Neural cell (in vitro differentiated cells): ENCODE measurements at regions not wholly inside any gene's neighbourhood (a gene's known extent, or its start where the extent isn't known, plus 50 kb on each side); places are given as distances from the start of the nearest gene placed in this dataset.

Experiments
- H2AFZ ChIP-seq: fragments of 200-600, 300-800 bp; sonication (generic), shearing (Covaris generic); 2 replicates; pipeline ENCODE4 v1.6.0; 2014; ENCODE audit warnings: low read depth, mild to moderate bottlenecking, antibody characterized with exemption, low read length, moderate library complexity
- H3F3A ChIP-seq: fragments of 200-600 bp; shearing (Covaris generic); 2 replicates; pipeline ENCODE4 v1.6.1; 2016; ENCODE audit warnings: mild to moderate bottlenecking, moderate library complexity, mixed read lengths, antibody characterized with exemption, low read length; ENCODE audit not compliant: insufficient read depth, poor library complexity, severe bottlenecking
- H3K27ac ChIP-seq: fragments of 200-600, 300-800 bp; sonication (generic), shearing (Covaris generic); 2 replicates; pipeline ENCODE4 v1.5.1; 2014; ENCODE audit warnings: mild to moderate bottlenecking, low read length, moderate library complexity
- H3K27me3 ChIP-seq: fragments of 300-800, 200-600 bp; sonication (generic), shearing (Covaris generic); 2 replicates; pipeline ENCODE4 v1.6.0; 2014; ENCODE audit warnings: mild to moderate bottlenecking, low read depth, low read length, moderate library complexity; ENCODE audit not compliant: insufficient read depth
- H3K36me3 ChIP-seq: fragments of 300-800, 200-600 bp; sonication (generic), shearing (Covaris generic); 2 replicates; pipeline ENCODE4 v1.5.1; 2014; ENCODE audit warnings: mild to moderate bottlenecking, antibody characterized with exemption, low read length, moderate library complexity; ENCODE audit not compliant: insufficient read depth
- H3K4me2 ChIP-seq: fragments of 300-800, 200-600 bp; sonication (generic), shearing (Covaris generic); 2 replicates; pipeline ENCODE4 v1.6.0; 2014; ENCODE audit warnings: mild to moderate bottlenecking, low read length
- H3K4me3 ChIP-seq: fragments of 300-800, 200-600 bp; sonication (generic), shearing (Covaris generic); 2 replicates; pipeline ENCODE4 v1.5.1; 2014; ENCODE audit warnings: mild to moderate bottlenecking, low read length, moderate library complexity
- H3K79me2 ChIP-seq: fragments of 200-600 bp; shearing (Covaris generic); replicated peaks from 2 replicates; pipeline ENCODE4 v1.6.0; 2014; ENCODE audit warnings: mild to moderate bottlenecking, low read length, moderate library complexity; ENCODE audit not compliant: insufficient read depth
- H3K9ac ChIP-seq: fragments of 300-800, 200-600 bp; sonication (generic), shearing (Covaris generic); 2 replicates; pipeline ENCODE4 v1.6.1; 2016; ENCODE audit warnings: mild to moderate bottlenecking, low read length, mixed read lengths
- H3K9me2 ChIP-seq: fragments of 200-600 bp; shearing (Covaris generic); 2 replicates; pipeline ENCODE4 v1.6.1; 2016; ENCODE audit warnings: mild to moderate bottlenecking, low read length, mixed read lengths; ENCODE audit not compliant: insufficient read depth
- H3K9me3 ChIP-seq: fragments of 200-600, 300-800 bp; sonication (generic), shearing (Covaris generic); 2 replicates; pipeline ENCODE4 v1.6.1; 2016; ENCODE audit warnings: mild to moderate bottlenecking, mixed run types, low read length, moderate library complexity, mixed read lengths
- H4K20me1 ChIP-seq: fragments of 200-600 bp; shearing (Covaris generic); 2 replicates; pipeline ENCODE4 v1.6.1; 2016; ENCODE audit warnings: mild to moderate bottlenecking, mixed run types; ENCODE audit not compliant: insufficient read depth
- EP300 ChIP-seq: fragments of 450-650 bp; conservative IDR thresholded peaks from 2 replicates; pipeline ENCODE4 v1.6.1; 2014; ENCODE audit warnings: antibody characterized with exemption, mild to moderate bottlenecking, moderate library complexity; ENCODE audit not compliant: poor library complexity, severe bottlenecking
- EZH2 ChIP-seq: fragments of 200-600, 300-800 bp; shearing (Covaris generic), sonication (generic); IDR thresholded peaks from 2 replicates; pipeline ENCODE4 v1.6.1; 2014; ENCODE audit warnings: antibody characterized with exemption, low read length, borderline replicate concordance, mild to moderate bottlenecking; ENCODE audit not compliant: insufficient read depth, poor library complexity, severe bottlenecking
- MXI1 ChIP-seq: fragments of 450-650 bp; conservative IDR thresholded peaks from 2 replicates; pipeline ENCODE4 v1.6.1; 2014; ENCODE audit warnings: antibody characterized with exemption, mild to moderate bottlenecking; ENCODE audit not compliant: poor library complexity, severe bottlenecking
- POLR2AphosphoS5 ChIP-seq: IDR thresholded peaks from 2 replicates; pipeline ENCODE4 v1.6.1; 2012
- RAD21 ChIP-seq: fragments of 450-650 bp; conservative IDR thresholded peaks from 2 replicates; pipeline ENCODE4 v1.6.1; 2014; ENCODE audit warnings: antibody characterized with exemption, mild to moderate bottlenecking, moderate library complexity
- SMC3 ChIP-seq: fragments of 450-650 bp; conservative IDR thresholded peaks from 2 replicates; pipeline ENCODE4 v1.6.1; 2014; ENCODE audit warnings: antibody characterized with exemption, mild to moderate bottlenecking, moderate library complexity; ENCODE audit not compliant: poor library complexity
- TAF1 ChIP-seq: IDR thresholded peaks from 2 replicates; pipeline ENCODE4 v1.6.1; 2012; ENCODE audit warnings: low read depth
- TF ChIP-seq, protein P1 (sequence below): fragments of 450-650 bp; IDR thresholded peaks from 2 replicates; pipeline ENCODE4 v1.5.1; 2014; ENCODE audit warnings: antibody characterized with exemption, mild to moderate bottlenecking, moderate library complexity; ENCODE audit not compliant: poor library complexity, severe bottlenecking
- TF ChIP-seq, protein P2 (sequence below): IDR thresholded peaks from 2 replicates; pipeline ENCODE4 v1.6.1; 2012; ENCODE audit warnings: borderline replicate concordance

DNA sequence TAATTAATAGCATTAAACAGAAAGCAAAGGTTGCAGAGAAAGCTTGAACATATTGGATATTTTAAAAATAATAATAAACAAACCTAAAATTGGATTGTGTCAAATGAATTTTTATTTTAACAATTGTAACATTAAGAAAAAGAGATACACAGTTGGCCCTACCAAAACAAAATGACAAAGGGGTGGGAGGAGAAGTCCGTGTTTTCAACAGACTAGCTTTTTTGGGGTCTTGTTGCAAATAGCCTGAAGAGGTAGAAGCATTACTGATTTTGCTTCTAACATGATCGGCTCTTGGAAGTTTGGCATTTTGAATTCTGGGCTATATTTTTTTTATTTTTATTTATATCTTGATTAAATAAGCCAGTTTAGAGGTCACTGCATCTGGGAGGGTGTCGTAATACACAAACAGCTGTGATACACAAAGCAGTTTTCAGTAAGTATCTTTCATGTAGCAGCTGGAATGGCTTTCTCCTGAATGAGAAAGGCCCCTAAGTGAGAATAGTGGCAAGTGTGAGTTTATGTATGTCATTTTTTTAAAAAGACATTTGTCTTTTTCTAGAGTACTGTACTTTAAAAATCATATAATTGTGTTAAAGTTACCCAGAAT, 85.5 kb upstream of the ZNF217 start:
- peak overlapping the region; percentile 2 for H3K4me2 ChIP-seq
- no peaks in the 10 kb centered on the region for H3K27me3 ChIP-seq
- H3K79me2 ChIP-seq: no peaks in the 10 kb centered on the region
- no peak overlapping the region for H2AFZ ChIP-seq
- H3K9me2 ChIP-seq: no peaks in the 10 kb centered on the region
- H3F3A ChIP-seq: no peaks in the 10 kb centered on the region
- H4K20me1 ChIP-seq: no peaks in the 10 kb centered on the region
- no peak overlapping the region for H3K27ac ChIP-seq
- no peaks in the 10 kb centered on the region for H3K36me3 ChIP-seq
- no peak overlapping the region for H3K9ac ChIP-seq
- TF ChIP-seq EZH2 (no peak), SMC3 (no peak), TAF1 (no peak), POLR2AphosphoS5 (no peak), RAD21 (no peak), EP300 (no peak), MXI1 (no peak)
- TF ChIP-seq, protein P1, sequence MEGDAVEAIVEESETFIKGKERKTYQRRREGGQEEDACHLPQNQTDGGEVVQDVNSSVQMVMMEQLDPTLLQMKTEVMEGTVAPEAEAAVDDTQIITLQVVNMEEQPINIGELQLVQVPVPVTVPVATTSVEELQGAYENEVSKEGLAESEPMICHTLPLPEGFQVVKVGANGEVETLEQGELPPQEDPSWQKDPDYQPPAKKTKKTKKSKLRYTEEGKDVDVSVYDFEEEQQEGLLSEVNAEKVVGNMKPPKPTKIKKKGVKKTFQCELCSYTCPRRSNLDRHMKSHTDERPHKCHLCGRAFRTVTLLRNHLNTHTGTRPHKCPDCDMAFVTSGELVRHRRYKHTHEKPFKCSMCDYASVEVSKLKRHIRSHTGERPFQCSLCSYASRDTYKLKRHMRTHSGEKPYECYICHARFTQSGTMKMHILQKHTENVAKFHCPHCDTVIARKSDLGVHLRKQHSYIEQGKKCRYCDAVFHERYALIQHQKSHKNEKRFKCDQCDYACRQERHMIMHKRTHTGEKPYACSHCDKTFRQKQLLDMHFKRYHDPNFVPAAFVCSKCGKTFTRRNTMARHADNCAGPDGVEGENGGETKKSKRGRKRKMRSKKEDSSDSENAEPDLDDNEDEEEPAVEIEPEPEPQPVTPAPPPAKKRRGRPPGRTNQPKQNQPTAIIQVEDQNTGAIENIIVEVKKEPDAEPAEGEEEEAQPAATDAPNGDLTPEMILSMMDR: no peak
- TF ChIP-seq, protein P2, sequence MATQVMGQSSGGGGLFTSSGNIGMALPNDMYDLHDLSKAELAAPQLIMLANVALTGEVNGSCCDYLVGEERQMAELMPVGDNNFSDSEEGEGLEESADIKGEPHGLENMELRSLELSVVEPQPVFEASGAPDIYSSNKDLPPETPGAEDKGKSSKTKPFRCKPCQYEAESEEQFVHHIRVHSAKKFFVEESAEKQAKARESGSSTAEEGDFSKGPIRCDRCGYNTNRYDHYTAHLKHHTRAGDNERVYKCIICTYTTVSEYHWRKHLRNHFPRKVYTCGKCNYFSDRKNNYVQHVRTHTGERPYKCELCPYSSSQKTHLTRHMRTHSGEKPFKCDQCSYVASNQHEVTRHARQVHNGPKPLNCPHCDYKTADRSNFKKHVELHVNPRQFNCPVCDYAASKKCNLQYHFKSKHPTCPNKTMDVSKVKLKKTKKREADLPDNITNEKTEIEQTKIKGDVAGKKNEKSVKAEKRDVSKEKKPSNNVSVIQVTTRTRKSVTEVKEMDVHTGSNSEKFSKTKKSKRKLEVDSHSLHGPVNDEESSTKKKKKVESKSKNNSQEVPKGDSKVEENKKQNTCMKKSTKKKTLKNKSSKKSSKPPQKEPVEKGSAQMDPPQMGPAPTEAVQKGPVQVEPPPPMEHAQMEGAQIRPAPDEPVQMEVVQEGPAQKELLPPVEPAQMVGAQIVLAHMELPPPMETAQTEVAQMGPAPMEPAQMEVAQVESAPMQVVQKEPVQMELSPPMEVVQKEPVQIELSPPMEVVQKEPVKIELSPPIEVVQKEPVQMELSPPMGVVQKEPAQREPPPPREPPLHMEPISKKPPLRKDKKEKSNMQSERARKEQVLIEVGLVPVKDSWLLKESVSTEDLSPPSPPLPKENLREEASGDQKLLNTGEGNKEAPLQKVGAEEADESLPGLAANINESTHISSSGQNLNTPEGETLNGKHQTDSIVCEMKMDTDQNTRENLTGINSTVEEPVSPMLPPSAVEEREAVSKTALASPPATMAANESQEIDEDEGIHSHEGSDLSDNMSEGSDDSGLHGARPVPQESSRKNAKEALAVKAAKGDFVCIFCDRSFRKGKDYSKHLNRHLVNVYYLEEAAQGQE: no peak
- no peak overlapping the region for H3K4me3 ChIP-seq
- no peaks in the 10 kb centered on the region for H3K9me3 ChIP-seq

DNA sequence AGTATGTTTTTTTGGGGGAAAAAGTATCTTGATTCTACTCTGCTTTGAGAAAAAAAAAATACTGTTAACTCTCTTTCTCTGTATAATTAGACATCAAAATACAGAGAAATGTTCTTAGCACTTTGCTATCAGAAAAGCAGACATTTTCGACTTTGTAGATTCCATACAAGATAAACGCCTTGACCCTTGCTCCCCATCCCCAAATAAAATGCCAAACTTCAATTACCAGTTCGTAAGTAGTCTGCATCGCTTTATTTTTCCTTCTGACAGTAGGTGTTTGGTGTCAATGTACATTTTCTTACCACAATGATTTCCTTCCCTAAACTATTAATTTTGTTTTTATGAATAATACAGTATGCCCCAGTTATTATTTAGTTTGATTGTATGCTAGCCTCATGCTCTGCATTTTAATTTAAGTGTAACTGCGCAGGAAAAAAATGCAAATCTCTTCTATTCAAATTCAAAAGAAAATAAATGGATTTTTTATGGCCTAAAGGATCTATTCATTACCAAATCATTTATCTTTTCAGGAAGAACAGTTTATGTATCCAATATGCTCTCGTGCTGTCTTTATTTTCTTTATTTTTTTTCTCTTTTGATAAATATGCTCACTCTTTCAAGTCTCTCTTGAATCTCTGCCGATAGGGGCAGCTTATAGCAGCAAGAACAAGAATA, 84.8 kb upstream of the ZNF217 start:
- no peaks in the 10 kb centered on the region for H3K9me3 ChIP-seq
- no peaks in the 10 kb centered on the region for H3K36me3 ChIP-seq
- H4K20me1 ChIP-seq: no peaks in the 10 kb centered on the region
- H3F3A ChIP-seq: no peaks in the 10 kb centered on the region
- no peaks in the 10 kb centered on the region for H3K9me2 ChIP-seq
- no peak for TF ChIP-seq SMC3
- no peak for TF ChIP-seq EZH2
- TF ChIP-seq MXI1: no peak
- no peak for TF ChIP-seq POLR2AphosphoS5
- TF ChIP-seq, protein P1: no peak
- TF ChIP-seq EP300: no peak
- TF ChIP-seq RAD21: no peak
- TF ChIP-seq, protein P2: no peak
- TF ChIP-seq TAF1: no peak
- H3K27me3 ChIP-seq: no peaks in the 10 kb centered on the region
- H3K27ac ChIP-seq: no peak overlapping the region
- H3K79me2 ChIP-seq: no peaks in the 10 kb centered on the region
- no peak overlapping the region for H3K4me3 ChIP-seq
- H2AFZ ChIP-seq: no peak overlapping the region
- no peak overlapping the region for H3K9ac ChIP-seq
- peak overlapping the region; percentile 2 for H3K4me2 ChIP-seq
